Ramos (cell line): ENCODE measurements at regions not wholly inside any gene's neighbourhood (a gene's known extent, or its start where the extent isn't known, plus 50 kb on each side); places are given as distances from the start of the nearest gene placed in this dataset.
"Not testable (repeated sequence)": the region's sequence is repeated elsewhere in the genome, so short reads cannot be mapped to it uniquely, and the experiment has no call there.

Experiments
- in situ Hi-C: fragments of 300-500 bp; cut with MboI; formaldehyde crosslinking; loops from one replicate; pipeline ENCODE4 v1.14.3; 2022; ENCODE audit warnings: low sequenced_read_pairs; ENCODE audit not compliant: unreplicated experiment

DNA sequence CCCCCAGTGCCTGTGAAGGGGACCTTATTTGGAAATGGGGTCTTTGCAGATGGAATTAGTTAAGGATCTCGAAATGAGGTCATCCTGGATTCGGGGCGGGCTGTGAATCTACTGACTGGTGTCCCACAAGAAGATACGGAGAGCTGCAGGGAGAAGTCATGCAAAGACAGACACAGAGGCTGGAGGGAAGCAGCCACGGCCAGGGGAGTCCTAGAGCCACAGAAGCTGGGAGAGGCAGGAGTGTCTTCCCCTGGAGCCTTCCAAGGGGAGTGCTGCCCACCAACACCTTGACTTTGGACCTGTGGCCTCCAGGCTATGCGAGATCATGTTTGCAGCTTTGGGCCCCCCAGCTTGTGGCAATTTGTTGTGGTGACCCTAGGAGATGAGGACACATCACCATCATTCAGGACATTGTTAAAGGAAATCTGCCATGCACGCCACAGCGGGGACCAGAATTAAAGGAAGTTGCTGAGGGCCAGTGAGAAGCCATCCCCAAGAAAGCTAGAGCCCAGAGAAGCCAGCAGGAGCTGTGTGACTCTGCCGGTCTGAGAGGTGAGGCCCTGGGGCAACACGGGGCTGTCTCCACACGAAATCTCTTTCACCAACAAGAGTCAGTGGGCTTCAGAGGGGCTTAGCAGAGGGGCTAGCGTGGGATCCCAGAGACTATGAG lies 434.7 kb downstream of the BRD1 start:
- in situ Hi-C loops: no loop called here

DNA sequence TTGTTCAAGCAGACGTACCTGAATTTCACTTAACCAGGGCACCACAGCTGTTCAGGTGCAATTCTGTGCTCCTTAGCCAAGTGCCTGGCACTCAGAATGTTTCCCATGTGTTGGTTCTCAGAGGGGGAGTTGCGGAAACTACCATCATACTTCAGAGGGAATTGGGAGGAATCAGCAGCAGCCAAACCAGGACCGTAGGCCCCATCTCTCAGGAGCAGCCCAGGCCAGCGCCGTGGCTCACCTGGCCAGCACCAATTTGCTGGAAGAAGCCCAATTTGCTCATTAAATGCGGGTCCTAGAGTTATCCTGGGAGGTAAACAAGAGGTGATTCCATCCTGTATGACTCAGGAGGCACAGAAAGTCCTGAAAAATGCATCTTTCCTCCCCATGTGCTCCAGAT lies 435.4 kb downstream of the BRD1 start:
- in situ Hi-C loops: no loop called here

DNA sequence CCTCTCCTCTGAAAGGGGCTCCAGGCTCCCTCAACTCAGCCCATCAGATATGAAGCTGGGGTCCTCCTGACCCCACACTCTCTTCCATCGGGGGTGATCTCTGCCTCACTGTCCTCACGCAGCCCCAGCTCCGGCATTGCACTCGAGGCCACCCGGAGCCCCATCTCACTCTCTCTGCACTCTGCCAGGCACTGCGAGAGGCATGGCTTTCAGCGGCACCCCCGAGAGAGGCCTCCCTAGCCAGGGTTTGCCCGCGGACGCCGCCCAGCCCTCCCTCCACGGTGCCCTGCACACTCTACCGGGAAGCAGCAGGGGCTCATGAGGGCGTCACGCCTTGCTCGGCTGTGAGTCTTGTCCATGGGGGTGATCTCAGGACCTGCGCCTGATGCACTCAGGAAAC lies 436.2 kb downstream of the BRD1 start:
- in situ Hi-C loops: no loop called here

DNA sequence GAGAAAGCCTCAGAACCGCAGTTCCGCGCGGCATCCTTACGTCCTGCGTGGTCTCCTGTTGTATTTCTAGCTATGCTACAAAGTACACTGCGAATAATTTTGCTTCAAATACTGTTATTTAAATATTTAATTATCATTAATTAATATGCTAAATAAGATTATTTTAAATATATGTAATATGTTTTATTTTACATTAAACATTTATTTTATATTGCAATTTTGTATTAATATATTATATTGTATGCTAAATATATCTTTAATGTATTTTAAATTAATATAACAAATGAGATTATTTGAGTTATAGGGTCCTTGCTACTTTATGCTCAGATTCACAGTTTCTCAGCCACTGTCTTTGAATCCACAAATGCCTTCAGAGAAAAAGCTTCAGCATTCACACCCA lies 436.7 kb downstream of the BRD1 start:
- in situ Hi-C loops: no loop called here

DNA sequence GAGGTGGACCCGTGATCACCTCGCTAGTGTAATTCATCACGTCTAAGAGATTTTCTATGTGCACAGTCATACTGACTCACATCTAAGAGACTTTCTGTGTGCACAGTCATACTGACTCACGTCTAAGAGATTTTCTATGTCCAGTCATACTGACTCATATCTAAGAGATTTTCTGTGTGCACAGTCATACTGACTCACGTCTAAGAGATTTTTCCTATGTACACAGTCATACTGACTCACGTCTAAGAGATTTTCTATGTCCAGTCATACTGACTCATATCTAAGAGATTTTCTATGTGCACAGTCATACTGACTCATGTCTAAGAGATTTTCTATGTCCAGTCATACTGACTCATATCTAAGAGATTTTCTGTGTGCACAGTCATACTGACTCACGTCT lies 443.8 kb downstream of the BRD1 start:
- in situ Hi-C loops: not testable (repeated sequence)

DNA sequence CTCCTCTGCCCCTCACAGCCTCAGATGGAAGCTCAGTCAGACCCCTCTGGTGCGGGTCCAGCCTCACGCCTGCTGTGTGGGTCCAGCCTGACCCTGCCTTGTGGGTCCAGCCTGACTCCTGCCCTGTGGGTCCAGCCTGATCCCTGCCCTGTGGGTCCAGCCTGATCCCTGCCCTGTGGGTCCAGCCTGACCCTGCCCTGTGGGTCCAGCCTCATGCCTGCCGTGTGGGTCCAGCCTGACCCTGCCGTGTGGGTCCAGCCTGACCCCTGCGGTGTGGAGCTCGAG lies 445.3 kb downstream of the BRD1 start:
- in situ Hi-C loops: no loop called here

DNA sequence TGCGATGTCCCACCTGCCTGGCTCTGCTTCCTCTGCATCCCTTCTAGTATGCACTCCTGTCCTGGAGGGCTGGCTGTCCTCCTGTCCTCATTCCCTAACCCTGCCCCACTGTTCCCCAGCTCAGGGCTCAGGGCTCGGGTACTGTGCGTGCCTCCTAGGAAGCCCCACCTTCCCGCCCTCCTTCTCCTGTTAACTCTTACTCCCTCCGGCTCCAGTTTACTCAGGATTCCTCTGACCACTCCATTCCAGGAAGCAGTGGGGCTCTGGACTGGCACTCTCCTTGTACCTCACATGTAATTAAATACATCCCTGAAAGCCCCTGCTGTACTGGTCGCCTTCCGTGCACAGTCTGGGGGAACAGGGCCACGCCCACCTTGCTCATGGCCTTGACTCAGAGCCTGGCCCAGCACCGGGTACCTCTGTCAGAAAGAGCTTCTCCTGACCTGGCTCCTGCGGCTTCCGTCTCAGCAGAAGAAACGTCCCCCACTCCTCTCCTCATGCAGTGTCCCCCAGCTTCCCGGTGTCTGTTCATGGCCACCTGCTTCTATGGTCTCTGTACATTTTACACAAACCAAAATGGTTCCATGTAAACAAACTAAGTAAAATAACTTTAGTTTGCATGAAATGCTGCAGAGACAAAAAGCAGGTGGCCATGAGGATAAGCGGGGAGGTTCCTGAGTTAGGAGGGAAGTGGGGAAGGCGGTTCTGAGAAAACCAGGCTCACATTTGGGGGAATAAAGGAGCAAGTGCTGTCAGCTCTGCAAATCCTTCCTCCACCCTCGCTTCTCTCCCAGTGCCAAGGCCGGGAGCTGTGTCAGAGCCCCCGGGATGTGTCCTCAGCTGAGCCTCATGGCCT lies 445.9 kb downstream of the BRD1 start:
- in situ Hi-C loops: no loop called here

DNA sequence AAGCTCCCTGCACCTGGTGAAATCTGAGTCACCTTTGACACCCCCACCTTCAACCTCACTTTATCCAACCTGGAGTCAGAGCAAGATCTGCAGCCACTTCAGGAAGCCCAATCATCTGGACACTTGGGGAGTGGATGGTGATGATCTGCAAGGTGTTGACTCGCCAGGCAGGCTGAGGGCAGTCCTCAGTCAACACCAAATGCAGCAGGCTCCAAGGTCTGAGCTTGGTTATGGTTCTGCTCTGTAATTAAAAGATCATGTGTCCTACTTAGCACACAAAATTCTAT lies 446.9 kb downstream of the BRD1 start:
- in situ Hi-C loops: no loop called here

DNA sequence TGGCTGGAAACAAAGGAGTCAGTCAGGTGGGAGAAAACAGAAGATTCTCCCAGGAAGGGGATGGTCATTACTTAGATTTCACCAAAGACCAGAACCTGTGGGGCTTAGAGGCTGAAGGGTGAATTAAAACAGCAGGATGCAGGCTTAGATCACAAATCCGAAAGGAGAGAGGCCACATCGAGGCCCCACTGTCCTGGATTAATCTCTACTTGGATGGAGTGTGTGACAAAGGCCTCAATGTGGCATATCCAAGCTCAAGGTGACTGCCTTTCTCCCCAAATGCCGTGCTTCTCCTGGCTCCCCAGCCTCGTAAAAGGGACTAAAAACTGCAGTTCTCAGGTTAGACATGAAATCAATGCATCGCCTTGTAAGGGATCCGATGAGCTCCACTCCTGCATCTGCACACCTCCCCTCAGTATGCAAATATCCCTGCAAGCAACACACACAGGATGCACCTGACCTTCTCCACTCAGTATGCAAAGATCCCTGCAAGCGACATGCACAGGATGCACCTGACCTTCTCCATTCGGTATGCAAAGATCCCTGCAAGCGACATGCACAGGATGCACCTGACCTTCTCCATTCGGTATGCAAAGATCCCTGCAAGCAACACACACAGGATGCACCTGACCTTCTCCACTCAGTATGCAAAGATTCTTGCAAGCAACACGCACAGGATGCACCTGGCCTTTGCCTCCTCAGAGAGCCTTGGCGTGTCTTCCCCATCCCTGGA lies 447.4 kb downstream of the BRD1 start:
- in situ Hi-C loops: no loop called here

DNA sequence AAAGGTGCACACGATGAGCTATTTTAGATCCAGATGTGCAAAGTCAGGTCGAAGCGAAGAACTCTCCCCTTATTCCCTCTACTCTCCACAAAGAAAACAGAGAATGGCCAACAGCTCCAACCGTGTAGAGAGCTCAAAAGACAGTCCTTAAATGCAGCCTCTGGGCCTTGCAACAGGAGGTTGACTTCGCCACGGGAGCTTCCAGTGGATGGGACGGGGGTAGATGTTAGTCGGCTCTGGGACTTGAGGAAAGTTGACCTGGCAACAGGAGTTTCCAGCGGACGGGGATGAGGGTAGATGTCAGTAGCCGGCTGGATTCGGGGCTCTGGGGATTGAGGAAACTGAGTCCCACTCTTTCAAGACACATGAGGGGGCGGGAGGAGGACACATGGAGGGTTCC lies 450.4 kb downstream of the BRD1 start:
- in situ Hi-C loops: no loop called here

DNA sequence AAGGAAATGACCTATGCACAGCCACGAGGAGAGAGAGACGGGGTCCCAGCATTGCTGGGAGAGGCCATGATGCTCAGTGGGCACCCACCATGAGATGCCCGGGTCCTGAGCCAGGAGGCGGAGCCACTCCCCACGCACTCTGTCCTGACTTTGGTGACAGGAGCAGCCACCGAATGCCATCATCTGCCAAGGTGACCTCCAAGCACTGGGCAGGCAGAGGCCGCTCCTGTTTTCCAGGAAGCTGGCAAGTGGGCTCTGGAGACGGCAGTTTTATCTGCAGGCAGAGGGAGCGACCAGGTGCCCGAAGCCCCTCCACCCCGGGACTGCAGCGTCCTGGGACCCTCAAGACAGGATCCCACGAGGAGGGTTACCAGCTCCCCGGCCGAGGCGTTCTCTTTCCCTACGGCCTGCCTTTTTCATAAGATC lies 453.9 kb downstream of the BRD1 start:
- in situ Hi-C loops: no loop called here

DNA sequence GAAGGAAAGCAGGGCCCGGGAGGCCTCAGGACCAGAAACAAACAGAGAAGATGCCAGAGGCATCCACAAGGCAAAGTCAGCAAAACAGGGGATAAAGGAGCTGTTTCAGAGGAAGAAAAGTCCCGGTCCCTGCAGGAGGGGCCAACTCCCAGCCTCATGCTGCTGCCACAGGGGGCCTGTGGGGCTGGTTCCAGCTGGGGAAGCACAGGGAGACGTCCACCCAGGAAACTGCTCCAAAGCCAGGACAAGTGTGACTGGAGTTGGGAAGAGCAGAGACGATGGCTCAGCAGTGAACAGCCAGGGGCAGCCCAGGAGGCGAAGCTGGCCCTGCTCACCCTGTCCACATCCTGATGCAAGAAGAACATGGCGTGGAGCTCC lies 454.4 kb downstream of the BRD1 start:
- in situ Hi-C loops: no loop called here

DNA sequence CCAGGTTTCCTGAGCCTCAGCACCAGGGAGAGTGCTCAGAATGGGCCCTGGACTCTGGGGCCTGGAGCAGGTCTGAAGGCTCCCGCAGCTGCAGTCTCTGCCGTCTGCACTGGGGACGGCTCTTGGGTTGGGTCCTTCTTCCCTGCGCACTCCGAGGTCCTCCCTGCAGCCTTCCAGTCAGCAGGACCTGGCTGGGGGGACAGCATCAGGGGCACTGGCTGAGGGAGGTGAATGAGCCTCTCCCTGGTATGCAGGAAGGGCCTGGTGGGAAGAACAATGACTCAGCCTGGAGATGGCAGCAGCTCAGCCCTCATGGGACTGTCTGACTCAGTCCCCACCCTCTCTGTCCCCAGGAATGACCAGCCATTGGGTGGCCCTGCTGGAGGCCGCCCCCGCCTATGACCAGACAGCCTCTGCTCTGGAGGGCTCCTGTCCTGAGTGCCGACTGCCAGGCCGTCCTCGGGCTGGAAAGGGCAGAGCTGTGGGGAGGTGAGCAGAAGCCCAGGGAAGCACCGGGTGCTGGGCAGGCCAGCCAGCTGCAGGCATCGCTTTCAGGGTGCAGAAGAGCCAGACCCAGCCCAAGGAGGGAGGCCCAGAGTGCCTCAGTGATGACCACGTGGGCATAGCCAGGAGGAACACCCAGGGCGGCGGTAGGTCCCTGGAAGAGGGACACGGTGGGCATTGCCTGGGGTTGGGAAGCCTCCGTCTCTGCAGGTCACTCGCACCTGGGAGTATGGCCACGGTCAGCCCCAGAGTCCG lies 455.0 kb downstream of the BRD1 start:
- in situ Hi-C loops: no loop called here

DNA sequence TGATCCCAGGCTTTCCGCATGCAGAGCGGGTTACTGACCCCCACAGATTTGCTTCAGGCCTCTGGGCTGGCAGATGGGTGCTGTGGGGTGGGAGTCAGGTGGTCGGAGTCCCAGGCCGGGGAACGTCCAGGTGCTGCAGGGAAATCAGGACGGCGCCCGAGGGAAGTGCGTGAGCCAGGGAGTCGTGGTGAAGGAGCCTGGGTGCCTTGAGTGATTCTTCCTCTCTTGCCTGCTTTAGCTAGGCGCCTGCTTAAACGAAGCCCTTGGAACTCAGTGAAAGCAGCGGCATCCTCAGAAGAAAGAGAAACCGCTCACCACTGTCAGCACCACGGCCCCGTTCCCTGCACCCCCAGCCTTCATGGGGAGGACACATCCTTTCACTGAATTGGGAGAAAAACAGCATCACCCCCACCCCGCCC lies 455.6 kb downstream of the BRD1 start:
- in situ Hi-C loops: no loop called here

DNA sequence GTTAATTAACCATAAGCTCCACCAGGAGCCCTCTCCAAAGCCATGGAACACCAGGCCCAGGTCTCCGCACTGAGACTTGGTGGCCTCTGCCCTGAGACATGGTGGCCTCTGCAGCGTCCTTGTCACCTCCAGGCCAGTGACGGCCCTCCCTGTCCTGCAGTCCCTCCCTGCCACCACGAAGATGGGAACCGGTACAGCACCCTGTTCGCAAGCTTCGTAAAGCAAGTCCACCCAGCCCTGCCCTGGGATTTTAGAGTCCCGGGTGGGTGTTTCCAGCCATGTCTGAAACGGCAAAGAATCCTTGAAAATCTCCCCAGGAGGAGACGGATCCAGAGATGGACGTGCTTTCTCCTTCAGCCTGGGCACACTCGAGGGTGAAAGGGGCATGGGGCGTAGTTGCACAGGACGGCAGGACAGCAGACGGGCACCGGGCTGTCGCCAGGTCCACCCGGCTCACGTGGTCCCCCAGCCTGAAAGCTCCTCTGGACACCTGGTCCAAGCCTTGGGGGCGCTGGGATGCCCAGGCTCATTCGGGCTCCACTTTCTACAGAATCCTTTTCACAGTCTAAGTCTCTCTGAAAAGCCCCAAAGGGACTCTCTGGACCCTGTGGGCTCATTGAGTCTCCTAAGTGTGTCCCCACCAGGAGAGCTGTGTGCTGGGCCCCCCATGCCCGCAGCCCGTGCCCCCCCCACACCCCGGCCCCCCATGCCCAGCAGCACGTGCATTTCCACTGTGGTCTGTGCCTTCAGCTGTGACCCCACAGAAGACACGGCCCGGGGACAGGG lies 456.2 kb downstream of the BRD1 start:
- in situ Hi-C loops: no loop called here

DNA sequence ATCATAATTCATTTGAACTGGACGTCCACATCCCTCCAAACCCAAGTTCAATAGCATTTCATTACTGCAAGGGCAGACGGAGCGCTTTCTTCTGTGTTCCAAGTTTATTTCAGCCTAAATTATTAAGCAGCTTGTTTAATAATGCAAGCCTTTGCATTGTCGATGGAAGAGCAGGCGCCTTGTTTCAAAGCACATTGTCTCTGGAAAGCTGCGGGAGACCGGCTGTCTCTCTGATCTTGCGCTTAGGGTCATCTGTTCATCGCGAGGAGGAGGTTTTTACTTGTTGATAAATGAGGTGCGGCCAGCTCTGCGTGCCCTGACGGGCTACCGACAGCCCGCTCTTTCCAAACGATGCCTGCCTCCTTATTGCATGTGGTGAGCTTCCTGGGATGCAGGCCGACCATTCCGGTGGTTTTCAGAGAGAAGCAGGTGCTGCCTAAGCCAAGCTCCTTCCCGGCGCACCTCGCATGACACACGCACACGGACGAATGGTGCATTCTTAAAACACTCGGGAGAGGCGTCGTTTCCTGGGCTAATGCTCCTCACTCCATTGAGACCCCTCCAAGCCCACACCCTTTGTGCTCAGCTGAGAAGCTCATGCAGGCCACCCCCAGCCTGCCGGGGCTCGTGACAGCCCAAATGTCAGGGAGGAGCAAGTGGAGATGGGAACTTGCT lies 456.9 kb downstream of the BRD1 start:
- in situ Hi-C loops: no loop called here

DNA sequence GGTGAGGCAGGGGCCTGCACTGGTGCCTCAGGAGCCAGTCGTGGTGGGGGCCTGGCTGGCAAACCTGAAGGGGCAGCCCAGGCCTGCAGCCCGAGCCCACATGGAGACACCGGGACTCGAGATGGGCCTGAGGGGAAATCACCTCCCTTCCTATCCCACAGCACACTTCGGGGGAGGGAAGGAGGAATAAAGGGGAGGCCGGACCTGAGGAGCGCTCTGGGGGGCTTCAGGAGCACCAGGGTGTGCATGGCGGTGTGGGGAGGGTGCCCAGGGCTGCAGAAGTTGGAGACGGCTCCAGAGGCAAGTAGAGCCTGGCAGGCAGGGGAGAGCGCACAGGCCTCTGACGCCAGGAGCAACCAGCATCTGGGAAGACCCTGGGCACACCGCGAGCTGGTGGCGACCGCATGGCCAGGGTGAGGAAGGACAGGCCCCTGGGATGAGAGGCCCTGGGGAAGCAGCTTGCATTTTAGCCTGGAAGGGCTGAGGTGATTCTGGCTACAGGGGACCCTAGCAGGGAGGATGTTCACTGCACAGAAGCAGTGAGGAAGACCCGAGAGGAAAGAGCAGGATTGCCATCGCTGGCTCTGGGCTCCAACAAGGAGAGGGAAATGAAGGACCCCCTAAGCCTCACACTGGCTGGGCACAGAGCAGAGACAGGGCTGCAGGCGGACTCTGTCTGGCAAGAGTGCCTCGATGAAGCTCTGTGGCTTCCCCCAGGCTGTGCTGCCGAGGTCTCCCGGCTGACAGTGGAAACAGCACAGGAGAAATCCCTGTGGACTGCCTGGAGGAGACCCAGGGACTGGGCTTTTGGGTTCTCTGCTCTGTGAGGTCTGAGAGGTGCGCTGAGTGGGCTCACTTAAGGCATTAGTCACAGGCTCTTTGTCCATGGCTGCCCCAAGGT lies 457.7 kb downstream of the BRD1 start:
- in situ Hi-C loops: no loop called here

DNA sequence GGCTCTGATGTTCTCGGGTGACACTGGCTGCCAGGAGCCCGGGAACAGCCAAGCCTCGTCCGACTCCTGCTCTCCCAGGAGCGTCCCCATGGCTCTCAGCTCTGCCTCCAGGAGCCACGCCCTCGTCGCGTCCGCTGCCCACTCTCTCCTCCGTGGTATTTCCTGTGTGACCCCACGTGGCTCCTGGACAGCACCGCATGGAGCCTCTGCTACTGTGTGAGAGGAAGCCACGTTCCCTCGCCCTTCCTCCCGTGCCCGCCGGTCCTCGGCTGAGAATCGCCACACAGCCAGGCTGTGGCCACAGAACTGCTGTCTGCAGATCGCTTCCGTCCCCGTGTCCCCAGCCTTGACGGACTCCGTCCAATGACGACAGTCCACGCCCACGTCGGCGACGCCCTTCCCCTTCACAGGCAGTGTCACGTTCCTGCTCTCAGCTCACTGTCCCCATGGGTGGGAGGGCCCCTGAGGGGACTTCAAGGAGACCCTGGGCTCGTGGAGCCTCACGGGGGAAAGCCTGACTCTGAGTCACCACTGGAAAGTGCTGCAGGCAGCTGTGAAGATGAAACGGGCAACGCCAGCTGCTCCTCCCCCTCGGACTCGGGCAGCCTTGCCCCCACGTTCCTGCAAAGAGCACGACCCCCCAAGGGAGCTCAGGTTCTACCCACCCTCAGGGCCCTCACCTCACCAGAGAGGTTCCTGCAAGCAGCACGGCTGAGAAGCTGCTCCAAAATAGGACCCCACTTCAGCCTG lies 458.5 kb downstream of the BRD1 start:
- in situ Hi-C loops: no loop called here
